AG09309 (cell line): ENCODE measurements at regions not wholly inside any gene's neighbourhood (a gene's known extent, or its start where the extent isn't known, plus 50 kb on each side); places are given as distances from the start of the nearest gene placed in this dataset.

Experiments used
- DNase-seq: peaks from one replicate; pipeline ENCODE4 v3.0.0-alpha.2; 2010; ENCODE audit warnings: low read depth
- H3K4me3 ChIP-seq: 2 replicates; pipeline ENCODE4 v1.5.1; 2011; ENCODE audit warnings: mild to moderate bottlenecking, low read depth, low read length, moderate library complexity; ENCODE audit not compliant: control insufficient read depth
- TF ChIP-seq, protein P1 (sequence below): IDR thresholded peaks from 2 replicates; pipeline ENCODE4 v1.5.1; 2011; ENCODE audit warnings: mild to moderate bottlenecking, low read depth, low read length, inconsistent platforms; ENCODE audit not compliant: insufficient read depth, control insufficient read depth; ENCODE audit errors: missing control alignments

DNA sequence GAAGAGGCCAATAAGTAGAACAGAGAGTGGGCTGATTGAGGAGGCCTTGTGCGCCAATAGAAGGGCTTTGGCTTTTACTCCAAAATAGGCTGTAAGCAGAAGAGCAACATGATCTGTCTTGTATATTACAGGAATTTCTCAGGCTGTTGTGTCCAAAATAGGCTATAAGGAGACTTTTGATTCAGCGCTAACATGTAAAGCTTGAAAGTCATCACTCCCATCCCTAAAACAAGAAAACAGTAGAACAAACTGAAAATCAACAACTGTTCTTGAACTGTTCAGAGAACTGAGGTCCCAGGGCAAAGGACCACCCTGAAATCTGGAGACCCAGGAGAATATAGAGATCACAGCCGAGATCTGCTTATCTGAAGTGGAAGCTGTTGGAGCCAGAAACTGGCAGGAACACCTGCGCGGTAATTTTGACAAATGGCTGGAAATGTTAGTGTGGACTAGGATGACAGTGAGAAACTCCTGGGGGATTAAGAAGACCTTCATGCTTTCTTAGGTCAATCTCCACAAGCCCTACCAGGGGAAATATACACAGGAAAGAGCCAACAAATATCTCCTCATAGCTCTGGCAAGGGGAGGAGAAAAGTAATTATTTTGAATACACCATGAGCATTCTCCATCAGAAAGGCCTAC, 258.6 kb downstream of the RBM43 start:
- TF ChIP-seq, protein P1, sequence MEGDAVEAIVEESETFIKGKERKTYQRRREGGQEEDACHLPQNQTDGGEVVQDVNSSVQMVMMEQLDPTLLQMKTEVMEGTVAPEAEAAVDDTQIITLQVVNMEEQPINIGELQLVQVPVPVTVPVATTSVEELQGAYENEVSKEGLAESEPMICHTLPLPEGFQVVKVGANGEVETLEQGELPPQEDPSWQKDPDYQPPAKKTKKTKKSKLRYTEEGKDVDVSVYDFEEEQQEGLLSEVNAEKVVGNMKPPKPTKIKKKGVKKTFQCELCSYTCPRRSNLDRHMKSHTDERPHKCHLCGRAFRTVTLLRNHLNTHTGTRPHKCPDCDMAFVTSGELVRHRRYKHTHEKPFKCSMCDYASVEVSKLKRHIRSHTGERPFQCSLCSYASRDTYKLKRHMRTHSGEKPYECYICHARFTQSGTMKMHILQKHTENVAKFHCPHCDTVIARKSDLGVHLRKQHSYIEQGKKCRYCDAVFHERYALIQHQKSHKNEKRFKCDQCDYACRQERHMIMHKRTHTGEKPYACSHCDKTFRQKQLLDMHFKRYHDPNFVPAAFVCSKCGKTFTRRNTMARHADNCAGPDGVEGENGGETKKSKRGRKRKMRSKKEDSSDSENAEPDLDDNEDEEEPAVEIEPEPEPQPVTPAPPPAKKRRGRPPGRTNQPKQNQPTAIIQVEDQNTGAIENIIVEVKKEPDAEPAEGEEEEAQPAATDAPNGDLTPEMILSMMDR, result no peak
- no peak for DNase-seq
- H3K4me3 ChIP-seq, result no peak overlapping the region

DNA sequence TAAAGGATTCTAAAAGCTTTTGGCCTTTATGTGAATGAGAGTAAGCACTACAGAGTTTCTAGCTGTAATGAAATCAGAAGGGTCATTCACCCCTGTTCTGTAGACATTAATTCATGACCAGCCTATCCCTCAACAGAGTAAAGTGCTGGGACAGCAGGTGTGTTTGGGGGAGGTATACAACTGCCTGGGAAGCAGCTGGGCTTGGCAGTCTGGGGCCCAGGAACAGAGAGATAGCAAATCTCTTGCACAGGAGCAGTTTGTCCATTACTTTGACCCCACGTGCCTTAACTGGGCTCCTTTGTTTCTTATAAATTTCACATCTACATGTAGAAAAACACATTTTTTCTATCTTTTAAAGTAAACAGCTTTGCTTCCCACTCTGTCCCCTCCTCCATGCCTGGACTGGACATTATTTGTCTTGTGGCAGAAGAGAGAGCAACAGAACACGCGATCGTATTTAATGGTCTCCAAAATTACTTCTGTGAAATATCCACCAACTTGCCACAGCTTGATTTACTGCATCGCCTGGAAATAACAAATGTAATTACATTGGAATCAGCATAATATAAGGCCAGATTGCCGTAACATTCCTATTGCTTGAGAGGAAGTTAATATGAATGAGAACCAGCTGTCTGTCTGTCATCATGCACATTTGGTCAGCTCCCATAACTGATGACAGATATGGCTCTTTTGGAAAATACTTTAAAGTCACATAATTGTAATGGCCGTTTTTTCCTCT, 263.8 kb downstream of the RBM43 start:
- H3K4me3 ChIP-seq, result no peak overlapping the region
- DNase-seq, result peak; percentile 82
- TF ChIP-seq, protein P1, result no peak

DNA sequence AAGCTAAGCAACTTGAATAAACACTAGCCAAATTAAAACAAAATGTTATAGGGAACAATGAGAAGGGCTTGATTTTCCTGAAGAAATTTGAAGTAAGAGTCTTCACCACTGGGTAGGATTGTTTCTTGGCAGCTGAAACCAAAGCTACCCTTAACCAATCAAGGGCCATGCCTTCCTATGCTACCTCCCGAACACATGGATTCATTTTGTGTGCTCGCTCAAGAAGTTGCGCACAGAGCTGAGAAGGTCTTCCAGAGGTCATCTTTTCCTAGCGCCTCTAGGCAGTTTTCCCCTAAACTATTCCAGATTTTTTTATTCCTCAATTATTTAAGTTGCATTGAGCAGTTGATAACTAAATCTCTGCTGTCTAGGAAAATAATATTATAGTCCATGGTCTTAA, 264.6 kb downstream of the RBM43 start:
- TF ChIP-seq, protein P1, result no peak
- H3K4me3 ChIP-seq, result no peak overlapping the region
- DNase-seq, result peak; percentile 10

DNA sequence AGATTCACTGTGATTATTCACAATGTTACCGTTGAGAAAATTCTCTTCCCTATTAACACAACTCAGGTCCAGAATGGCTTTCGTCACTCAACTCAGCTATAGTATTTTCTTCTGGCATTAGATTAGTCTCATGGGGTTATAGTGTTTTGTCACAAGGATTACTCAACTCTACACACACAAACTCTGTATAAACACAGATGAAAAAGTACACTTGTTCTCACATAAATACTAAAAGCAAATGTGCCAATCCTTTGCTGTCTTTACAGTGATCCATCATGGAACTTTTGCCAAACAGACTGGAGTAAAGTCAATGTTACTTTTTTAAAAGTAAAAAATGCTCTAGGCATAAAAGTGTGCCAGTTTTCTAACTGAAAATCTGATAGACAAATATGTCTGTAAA, 267.6 kb downstream of the RBM43 start:
- TF ChIP-seq, protein P1, result no peak
- H3K4me3 ChIP-seq, result no peak overlapping the region
- DNase-seq, result peak; percentile 69

DNA sequence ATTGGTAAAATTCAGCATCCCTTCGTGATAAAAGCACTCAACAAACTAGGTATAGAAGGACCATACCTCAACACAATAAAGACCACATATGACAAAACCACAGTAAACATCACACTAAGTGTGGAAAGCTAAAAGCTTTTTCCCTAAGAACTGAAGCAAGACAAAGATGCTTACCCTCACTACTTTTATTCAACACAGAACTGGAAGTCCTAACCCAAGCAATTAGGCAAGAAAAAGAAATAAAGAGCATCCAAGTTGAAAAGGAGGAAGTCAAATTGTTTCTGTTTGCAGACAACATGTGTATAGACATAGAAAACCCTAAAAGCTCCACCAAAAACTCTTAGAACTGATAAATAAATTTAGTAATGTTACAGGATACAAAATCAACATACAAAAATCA, 271.7 kb downstream of the RBM43 start:
- TF ChIP-seq, protein P1, result no peak
- DNase-seq, result no peak
- no peak overlapping the region for H3K4me3 ChIP-seq

DNA sequence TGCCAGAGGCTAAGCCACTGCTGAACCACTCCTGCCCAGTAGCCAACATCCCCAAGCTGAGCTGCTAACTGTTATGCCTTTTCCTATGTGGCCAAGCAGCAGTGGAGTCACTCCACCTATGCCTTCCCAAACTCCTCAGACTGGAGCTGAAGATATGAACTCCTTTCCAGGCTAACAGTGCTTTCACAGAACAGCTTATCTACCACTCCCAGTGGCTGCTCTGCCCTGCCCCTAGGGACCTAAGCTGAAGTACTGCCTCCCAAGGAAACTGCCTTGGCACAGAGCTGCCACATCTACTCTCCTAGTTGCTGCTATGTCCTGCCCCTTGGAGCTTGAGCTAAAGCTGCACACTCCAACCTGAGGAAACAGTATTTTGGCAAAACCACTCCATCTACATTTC, 275.9 kb downstream of the RBM43 start:
- DNase-seq, result no peak
- TF ChIP-seq, protein P1, result no peak
- H3K4me3 ChIP-seq, result no peak overlapping the region
